Dermis blood vessel endothelial cell (primary cell): ENCODE measurements at regions not wholly inside any gene's neighbourhood (a gene's known extent, or its start where the extent isn't known, plus 50 kb on each side); places are given as distances from the start of the nearest gene placed in this dataset.
"Not testable (repeated sequence)": the region's sequence is repeated elsewhere in the genome, so short reads cannot be mapped to it uniquely, and the experiment has no call there.

Experiments
- DNase-seq: peaks from one replicate; pipeline ENCODE4 v3.0.0; 2010

- no peak for DNase-seq
Observed at GRCh38 chr10:8636371-8636770, 581.9 kb downstream of the GATA3 start.

GRCh38 chr10:8637640-8638039 lies 583.2 kb downstream of the GATA3 start:
- no peak for DNase-seq

GRCh38 chr10:8638088-8638672 lies 583.7 kb downstream of the GATA3 start:
- no peak for DNase-seq

GRCh38 chr10:8639486-8640185 lies 585.1 kb downstream of the GATA3 start:
- DNase-seq: no peak

- no peak for DNase-seq
Observed at GRCh38 chr10:8640301-8640700, 585.8 kb downstream of the GATA3 start.

GRCh38 chr10:8640878-8641277 lies 586.4 kb downstream of the GATA3 start:
- DNase-seq: no peak

- no peak for DNase-seq
Observed at GRCh38 chr10:8656261-8656660, 601.8 kb downstream of the GATA3 start.

- DNase-seq: no peak
Observed at GRCh38 chr10:8659982-8660381, 605.5 kb downstream of the GATA3 start.

GRCh38 chr10:8661886-8662285 lies 607.4 kb downstream of the GATA3 start:
- no peak for DNase-seq

GRCh38 chr10:8663131-8663530 lies 608.6 kb downstream of the GATA3 start:
- DNase-seq: no peak

GRCh38 chr10:8665322-8665721 lies 610.8 kb downstream of the GATA3 start:
- DNase-seq: no peak

GRCh38 chr10:8670461-8670860 lies 616.0 kb downstream of the GATA3 start:
- DNase-seq: no peak

- no peak for DNase-seq
Observed at GRCh38 chr10:8674230-8674629, 619.7 kb downstream of the GATA3 start.

GRCh38 chr10:8677642-8678041 lies 623.2 kb downstream of the GATA3 start:
- DNase-seq: no peak

- not testable (repeated sequence) for DNase-seq
Observed at GRCh38 chr10:8684916-8685315, 630.4 kb downstream of the GATA3 start.

- no peak for DNase-seq
Observed at GRCh38 chr10:8688881-8689280, 634.4 kb downstream of the GATA3 start.

- DNase-seq: no peak
Observed at GRCh38 chr10:8691498-8692017, 637.1 kb downstream of the GATA3 start.

- not testable (repeated sequence) for DNase-seq
Observed at GRCh38 chr10:8693635-8694034, 639.1 kb downstream of the GATA3 start.

- no peak for DNase-seq
Observed at GRCh38 chr10:8696746-8697145, 642.3 kb downstream of the GATA3 start.

- DNase-seq: no peak
Observed at GRCh38 chr10:8700689-8701088, 646.2 kb downstream of the GATA3 start.

GRCh38 chr10:8702181-8702580 lies 647.7 kb downstream of the GATA3 start:
- no peak for DNase-seq

- DNase-seq: no peak
Observed at GRCh38 chr10:8705415-8705814, 650.9 kb downstream of the GATA3 start.

- DNase-seq: no peak
Observed at GRCh38 chr10:8712656-8713055, 658.2 kb downstream of the GATA3 start.

- DNase-seq: no peak
Observed at GRCh38 chr10:8719971-8720370, 665.5 kb downstream of the GATA3 start.

- no peak for DNase-seq
Observed at GRCh38 chr10:8721650-8722049, 667.2 kb downstream of the GATA3 start.
